C4-2B (cell line): ENCODE measurements at regions not wholly inside any gene's neighbourhood (a gene's known extent, or its start where the extent isn't known, plus 50 kb on each side); places are given as distances from the start of the nearest gene placed in this dataset.

Experiments used
- CTCF ChIP-seq: fragments of 450-650 bp; conservative IDR thresholded peaks from 2 replicates; pipeline ENCODE4 v1.5.1; 2017; ENCODE audit warnings: mild to moderate bottlenecking
- ZFX ChIP-seq: fragments of 450-650 bp; IDR thresholded peaks from 2 replicates; pipeline ENCODE4 v1.6.1; 2017

- TF ChIP-seq CTCF, result no peak
- no peak for TF ChIP-seq ZFX
Measured at GRCh38 chrX:137362583-137362982, 203.3 kb upstream of the ZIC3 start.
